Cardiac fibroblast (primary cell): ENCODE measurements at regions not wholly inside any gene's neighbourhood (a gene's known extent, or its start where the extent isn't known, plus 50 kb on each side); places are given as distances from the start of the nearest gene placed in this dataset.
A peak's percentile ranks its signal among the peaks of the same experiment; 100 is the strongest.

Source experiments
- DNase-seq, 2 donors: peaks; one replicate each; pipeline versions ENCODE4 v3.0.0 to v3.0.0-alpha.2; 2010; ENCODE audit warnings: low read depth in 2 of 2
- H3K4me3 ChIP-seq, 2 donors: replicated peaks in 1 of 2; 1 replicate in 1 of 2; 2 replicates in 1 of 2; pipeline ENCODE4 v1.5.1; 2011; ENCODE audit warnings: low read depth in 2 of 2, low read length in 2 of 2, mild to moderate bottlenecking in 2 of 2, moderate library complexity in 1 of 2
- TF ChIP-seq, protein P1 (sequence below): IDR thresholded peaks from one replicate; pipeline ENCODE4 v1.5.1; 2011; ENCODE audit warnings: low read depth, mild to moderate bottlenecking, low read length, inconsistent platforms

GRCh38 chr2:226656367-226656766 is 143.3 kb downstream of the IRS1 start:
- H3K4me3 ChIP-seq = no peak overlapping the region
- TF ChIP-seq, protein P1, sequence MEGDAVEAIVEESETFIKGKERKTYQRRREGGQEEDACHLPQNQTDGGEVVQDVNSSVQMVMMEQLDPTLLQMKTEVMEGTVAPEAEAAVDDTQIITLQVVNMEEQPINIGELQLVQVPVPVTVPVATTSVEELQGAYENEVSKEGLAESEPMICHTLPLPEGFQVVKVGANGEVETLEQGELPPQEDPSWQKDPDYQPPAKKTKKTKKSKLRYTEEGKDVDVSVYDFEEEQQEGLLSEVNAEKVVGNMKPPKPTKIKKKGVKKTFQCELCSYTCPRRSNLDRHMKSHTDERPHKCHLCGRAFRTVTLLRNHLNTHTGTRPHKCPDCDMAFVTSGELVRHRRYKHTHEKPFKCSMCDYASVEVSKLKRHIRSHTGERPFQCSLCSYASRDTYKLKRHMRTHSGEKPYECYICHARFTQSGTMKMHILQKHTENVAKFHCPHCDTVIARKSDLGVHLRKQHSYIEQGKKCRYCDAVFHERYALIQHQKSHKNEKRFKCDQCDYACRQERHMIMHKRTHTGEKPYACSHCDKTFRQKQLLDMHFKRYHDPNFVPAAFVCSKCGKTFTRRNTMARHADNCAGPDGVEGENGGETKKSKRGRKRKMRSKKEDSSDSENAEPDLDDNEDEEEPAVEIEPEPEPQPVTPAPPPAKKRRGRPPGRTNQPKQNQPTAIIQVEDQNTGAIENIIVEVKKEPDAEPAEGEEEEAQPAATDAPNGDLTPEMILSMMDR = no peak
- DNase-seq = peak in 1 of 2 donors; percentile 25

DNA sequence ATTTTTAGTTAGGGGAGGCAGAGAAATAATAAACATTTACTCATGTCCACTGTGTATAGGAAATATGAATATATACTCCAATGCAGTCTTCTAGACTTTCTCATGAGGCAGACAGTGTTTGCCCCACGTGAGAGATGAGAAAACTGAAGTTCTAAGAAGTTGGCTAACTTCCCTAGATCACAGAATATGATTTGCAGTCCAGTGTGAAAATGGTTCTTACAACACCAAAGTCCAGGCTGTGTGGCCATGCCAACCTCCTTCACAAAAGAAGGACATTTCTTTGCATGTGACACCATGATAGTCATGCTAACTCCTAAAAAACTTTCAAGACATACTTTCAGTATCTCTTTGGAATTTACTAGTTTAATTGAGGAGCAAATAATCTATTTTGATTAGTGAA is 143.7 kb downstream of the IRS1 start:
- peak; percentile 51 to 69 for DNase-seq
- no peak overlapping the region for H3K4me3 ChIP-seq
- TF ChIP-seq, protein P1 = no peak

DNA sequence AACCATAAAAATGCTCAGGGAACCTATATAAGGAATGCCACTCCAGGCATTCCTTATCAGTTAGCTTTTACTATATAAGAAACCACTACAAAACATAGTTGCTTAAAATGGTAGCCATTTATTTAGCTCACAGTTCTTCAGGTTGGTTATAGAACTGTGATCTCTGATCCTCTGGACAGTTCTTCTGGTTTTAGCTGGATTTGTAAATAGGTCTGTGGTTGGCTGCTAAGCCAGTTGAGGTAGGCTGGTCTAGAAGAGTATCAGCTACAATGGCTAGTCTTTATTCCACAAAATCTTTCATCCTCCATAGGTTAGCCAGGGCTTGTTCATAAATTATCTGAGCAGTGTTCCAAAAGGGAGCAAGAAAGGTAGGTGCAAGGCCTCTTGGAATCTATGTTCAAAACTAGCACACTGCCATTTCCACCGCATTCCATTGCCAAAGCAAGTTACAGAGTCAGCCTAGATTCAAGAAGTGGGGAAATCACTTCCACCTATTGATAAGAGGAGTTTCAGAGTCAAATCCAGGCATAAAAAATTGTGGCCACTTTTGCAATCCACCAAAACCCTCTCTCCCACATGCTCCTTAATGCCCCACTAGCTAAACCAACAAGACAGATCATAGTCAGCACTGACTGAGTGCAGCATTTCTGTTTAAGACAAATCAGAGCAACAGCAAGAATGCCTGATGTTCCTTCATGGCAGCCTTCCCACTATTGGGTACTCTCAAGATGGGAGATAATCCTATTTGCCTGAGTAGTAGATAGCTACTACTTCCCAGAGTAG is 146.4 kb downstream of the IRS1 start:
- peak in 1 of 2 donors; percentile 41 for DNase-seq
- TF ChIP-seq, protein P1 = no peak
- H3K4me3 ChIP-seq = no peak overlapping the region

DNA sequence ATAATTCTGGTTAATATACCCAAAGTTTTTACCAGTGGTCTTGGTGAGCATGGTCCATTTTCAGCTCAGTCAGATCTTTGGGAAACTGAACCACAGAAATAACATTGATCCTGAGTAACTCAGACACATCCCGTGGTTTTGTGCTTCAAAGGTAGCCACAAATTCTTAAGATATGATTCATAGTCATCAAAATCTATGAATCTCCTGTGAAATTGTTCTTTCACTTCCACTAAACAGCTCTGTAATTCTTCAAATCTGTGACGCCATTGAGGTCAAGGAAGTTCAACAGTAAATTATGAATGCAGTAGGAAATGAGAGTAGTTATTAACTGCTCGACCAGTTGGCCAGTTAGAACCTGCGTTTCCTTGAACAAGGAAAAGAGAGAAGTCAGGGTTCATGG is 147.3 kb downstream of the IRS1 start:
- H3K4me3 ChIP-seq = no peak overlapping the region
- TF ChIP-seq, protein P1 = no peak
- DNase-seq = peak; percentile 87 to 98

DNA sequence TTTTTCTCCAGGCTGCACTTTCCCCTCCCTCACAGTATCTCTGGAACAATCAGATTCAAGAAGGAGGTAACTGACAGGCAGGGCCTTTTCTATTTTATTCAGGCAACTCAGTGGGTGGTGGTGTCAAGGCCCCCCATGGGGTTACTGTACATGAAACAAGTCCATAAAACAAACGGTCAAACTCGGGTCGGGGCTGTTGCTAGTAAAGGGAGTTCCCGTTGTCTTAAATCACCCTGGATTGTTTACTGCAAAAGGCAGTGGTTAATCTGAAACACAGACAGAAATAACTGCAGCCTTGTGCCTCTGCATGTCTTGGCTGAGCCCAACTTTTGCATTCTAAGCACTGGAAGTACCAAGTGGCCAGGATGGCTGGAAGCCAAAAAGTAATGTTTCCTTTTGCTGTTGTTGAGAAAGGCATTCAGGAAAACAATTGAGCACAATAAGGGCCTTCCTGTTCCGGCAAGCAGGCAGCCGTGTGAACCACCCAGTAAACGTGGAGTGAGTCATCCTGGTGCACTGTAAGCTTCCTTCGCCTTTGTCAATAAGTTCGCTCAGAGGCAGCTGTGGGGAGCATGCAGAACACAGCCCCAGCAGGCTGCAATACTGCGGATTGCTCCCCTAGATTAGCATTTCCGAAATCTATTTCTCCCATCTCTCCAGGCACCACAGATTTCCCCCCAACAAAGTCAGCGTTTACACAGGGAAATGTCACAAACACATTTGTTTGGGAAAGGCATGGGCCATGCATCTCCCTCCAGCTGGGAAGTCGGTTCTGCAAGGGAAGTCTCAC is 149.6 kb downstream of the IRS1 start:
- TF ChIP-seq, protein P1 = no peak
- H3K4me3 ChIP-seq = no peak overlapping the region
- DNase-seq = peak; percentile 99 to 100

DNA sequence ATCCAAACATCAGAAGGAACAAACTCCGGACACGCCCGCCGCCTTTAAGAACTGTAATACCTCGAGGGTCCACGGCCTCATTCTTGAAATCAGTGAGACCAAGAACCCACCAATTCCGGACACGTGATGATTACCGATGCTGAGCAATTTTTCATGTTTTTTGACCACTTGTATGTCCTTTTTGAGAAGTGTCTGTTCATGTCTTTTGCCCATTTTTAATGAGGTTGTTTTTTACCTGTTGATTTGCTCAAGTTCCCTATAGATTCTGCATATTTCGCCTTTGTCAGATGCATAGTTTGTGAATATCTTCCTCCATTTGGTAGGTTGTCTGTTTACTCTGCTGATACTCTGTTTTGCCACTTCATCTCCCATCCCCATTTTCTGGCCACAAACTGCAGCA is 150.4 kb downstream of the IRS1 start:
- TF ChIP-seq, protein P1 = no peak
- DNase-seq = no peak
- no peak overlapping the region for H3K4me3 ChIP-seq
